Astrocyte (in vitro differentiated cells and primary cell): ENCODE measurements at regions not wholly inside any gene's neighbourhood (a gene's known extent, or its start where the extent isn't known, plus 50 kb on each side); places are given as distances from the start of the nearest gene placed in this dataset.

Experiments used
- CTCF ChIP-seq: IDR thresholded peaks from 2 replicates; pipeline ENCODE4 v1.5.1; 2011; ENCODE audit warnings: low read depth, mild to moderate bottlenecking, inconsistent platforms, low read length, moderate library complexity; ENCODE audit not compliant: insufficient read depth
- EZH2 ChIP-seq: IDR thresholded peaks from 2 replicates; pipeline ENCODE4 v1.6.1; 2012; ENCODE audit warnings: mild to moderate bottlenecking, low read length, inconsistent platforms; ENCODE audit not compliant: insufficient read depth

GRCh38 chr5:121160591-121160990 is 691.1 kb upstream of the FTMT start:
- no peak for TF ChIP-seq CTCF
- no peak for TF ChIP-seq EZH2
